WTC11 (cell line): ENCODE measurements at regions not wholly inside any gene's neighbourhood (a gene's known extent, or its start where the extent isn't known, plus 50 kb on each side); places are given as distances from the start of the nearest gene placed in this dataset.

Experiments used
- ATAC-seq: fragments of 200-7000 bp; cut with Tn5 transposase; 2 replicates; pipeline ENCODE4 v1.10.0; 2021; ENCODE audit warnings: mild to moderate bottlenecking, moderate library complexity
- CTCF ChIA-PET: fragments of 300-600 bp; sonication (Branson Sonifier 250); formaldehyde crosslinking; loops from one replicate; lab custom pipeline; 2021; ENCODE audit warnings: antibody characterized with exemption; lab: Charles Lee
- POLR2A ChIA-PET: fragments of 350-600 bp; sonication (Branson Sonifier 250); formaldehyde crosslinking; loops from one replicate; lab custom pipeline; 2021; ENCODE audit warnings: antibody characterized with exemption; lab: Charles Lee
- DNase-seq: peaks from one replicate; pipeline ENCODE4 v3.0.0; 2021; ENCODE audit warnings: low spot score
- H3K27ac Mint-ChIP-seq: 2 replicates; pipeline ENCODE4 v1.8.0; 2021; ENCODE audit warnings: mixed read lengths
- H3K27me3 Mint-ChIP-seq: 2 replicates; pipeline ENCODE4 v1.8.0; 2021; ENCODE audit warnings: low read depth, mild to moderate bottlenecking, moderate library complexity, mixed read lengths
- H3K36me3 Mint-ChIP-seq: 2 replicates; pipeline ENCODE4 v1.8.0; 2021; ENCODE audit warnings: mixed read lengths
- H3K4me1 Mint-ChIP-seq: 2 replicates; pipeline ENCODE4 v1.8.0; 2022; ENCODE audit warnings: mixed read lengths
- H3K4me3 Mint-ChIP-seq: 2 replicates; pipeline ENCODE4 v1.8.0; 2021; ENCODE audit warnings: mild to moderate bottlenecking, moderate library complexity, mixed read lengths
- H3K9me3 Mint-ChIP-seq: 2 replicates; pipeline ENCODE4 v1.8.0; 2021; ENCODE audit warnings: mixed read lengths
- CBFB ChIP-seq: sonication (generic); formaldehyde crosslinking; IDR thresholded peaks from 2 replicates; pipeline ENCODE4 v1.8.1; 2022; ENCODE audit warnings: mild to moderate bottlenecking, low read depth, missing genetic modification reagents
- CREB1 ChIP-seq: sonication (generic); formaldehyde crosslinking; IDR thresholded peaks from 2 replicates; pipeline ENCODE4 v1.8.0; 2023; ENCODE audit warnings: mild to moderate bottlenecking, missing genetic modification reagents
- ELF4 ChIP-seq: sonication (generic); formaldehyde crosslinking; IDR thresholded peaks from 2 replicates; pipeline ENCODE4 v1.8.1; 2022; ENCODE audit warnings: low read depth, mild to moderate bottlenecking, moderate library complexity, missing genetic modification reagents
- FOXP1 ChIP-seq: sonication (generic); formaldehyde crosslinking; IDR thresholded peaks from 2 replicates; pipeline ENCODE4 v1.8.0; 2022; ENCODE audit warnings: missing genetic modification reagents, mild to moderate bottlenecking, moderate library complexity, borderline replicate concordance
- GTF2I ChIP-seq: fragments of 250-450 bp; sonication (Bioruptor Pico); conservative IDR thresholded peaks from 2 replicates; pipeline ENCODE4 v1.4.0; 2021; ENCODE audit warnings: mild to moderate bottlenecking
- MXD4 ChIP-seq: fragments of 250-450 bp; sonication (Bioruptor Pico); IDR thresholded peaks from 2 replicates; pipeline ENCODE4 v1.8.0; 2021; ENCODE audit warnings: mild to moderate bottlenecking, moderate library complexity, borderline replicate concordance
- NR3C1 ChIP-seq: sonication (generic); formaldehyde crosslinking; conservative IDR thresholded peaks from 2 replicates; pipeline ENCODE4 v1.8.1; 2023; ENCODE audit warnings: low read depth, mild to moderate bottlenecking, missing genetic modification reagents
- ZNF219 ChIP-seq: sonication (generic); formaldehyde crosslinking; IDR thresholded peaks from 2 replicates; pipeline ENCODE4 v1.8.0; 2023; ENCODE audit warnings: missing genetic modification reagents, mild to moderate bottlenecking, borderline replicate concordance
- ZNF317 ChIP-seq: sonication (generic); formaldehyde crosslinking; IDR thresholded peaks from 2 replicates; pipeline ENCODE4 v1.8.1; 2023; ENCODE audit warnings: low read depth, mild to moderate bottlenecking, moderate library complexity, missing genetic modification reagents, borderline replicate concordance
- TF ChIP-seq, protein P1 (sequence below): sonication (generic); formaldehyde crosslinking; IDR thresholded peaks from 2 replicates; pipeline ENCODE4 v1.8.0; 2022; ENCODE audit warnings: mild to moderate bottlenecking, missing genetic modification reagents
- TF ChIP-seq, protein P2 (sequence below): sonication (generic); formaldehyde crosslinking; IDR thresholded peaks from 2 replicates; pipeline ENCODE4 v1.8.1; 2022; ENCODE audit warnings: low read depth, missing genetic modification reagents, borderline replicate concordance
- TF ChIP-seq, protein P3 (sequence below): sonication (generic); formaldehyde crosslinking; IDR thresholded peaks from 2 replicates; pipeline ENCODE4 v1.8.0; 2022; ENCODE audit warnings: missing genetic modification reagents
- TF ChIP-seq, protein P4 (sequence below): fragments of 250-450 bp; sonication (Bioruptor Pico); conservative IDR thresholded peaks from 2 replicates; pipeline ENCODE4 v1.9.0; 2021; ENCODE audit warnings: mild to moderate bottlenecking
- TF ChIP-seq, protein P5 (sequence below): fragments of 250-450 bp; sonication (Bioruptor Pico); IDR thresholded peaks from 2 replicates; pipeline ENCODE4 v1.9.0; 2021; ENCODE audit warnings: mild to moderate bottlenecking, borderline replicate concordance
- TF ChIP-seq, protein P6 (sequence below): fragments of 250-450 bp; sonication (Bioruptor Pico); IDR thresholded peaks from 2 replicates; pipeline ENCODE4 v1.9.0; 2021; ENCODE audit warnings: mild to moderate bottlenecking

DNA sequence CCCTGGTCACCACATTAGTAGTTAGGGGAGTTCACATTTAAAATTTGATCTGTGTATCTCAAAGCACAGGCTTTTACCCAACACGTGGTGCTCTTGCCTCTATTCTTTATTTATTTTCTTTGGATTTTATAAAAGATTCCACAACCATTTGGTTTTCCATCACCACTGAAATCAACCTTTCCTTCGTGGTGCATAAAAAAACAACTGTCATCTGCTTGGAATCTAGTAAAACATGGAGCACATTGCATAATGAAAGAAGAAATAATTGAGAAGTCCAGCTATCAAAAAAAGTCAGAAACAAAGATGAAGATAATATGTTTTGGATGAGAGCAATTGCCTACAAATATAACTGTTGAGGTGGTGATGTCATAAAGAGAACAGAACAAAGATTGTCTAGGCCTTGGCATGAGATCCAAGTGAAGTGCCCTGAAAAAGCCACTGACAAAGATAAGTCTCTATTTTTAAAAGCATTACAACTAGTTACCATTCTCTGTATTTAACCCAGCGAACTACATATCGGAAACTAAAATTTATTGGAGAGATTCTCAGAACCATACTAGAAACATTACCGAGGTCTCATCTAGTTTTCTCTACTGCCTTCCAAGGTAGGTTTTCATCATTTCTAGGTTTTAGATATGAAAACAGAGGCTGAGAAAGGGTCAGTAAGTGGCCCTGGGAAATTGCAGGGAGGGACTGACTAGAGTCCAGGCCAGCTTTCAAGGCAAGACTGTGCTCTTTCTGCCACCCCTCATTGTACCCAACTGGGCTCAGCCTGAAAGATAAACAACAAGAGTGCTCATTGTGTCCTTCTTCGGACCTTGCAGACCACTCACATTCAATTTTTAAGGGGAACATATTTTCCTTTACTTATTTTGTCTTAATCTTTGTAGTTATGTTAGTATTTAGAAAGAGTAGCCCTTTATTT, 127.3 kb downstream of the MAD2L1 start:
- Mint-ChIP-seq H3K27ac (0 out of 2 replicates have a peak overlapping the region, but pooled peaks have one; percentile 9), H3K9me3 (no peaks in the 10 kb centered on the region), H3K27me3 (no peaks in the 10 kb centered on the region), H3K4me3 (no peak overlapping the region), H3K36me3 (no peaks in the 10 kb centered on the region), H3K4me1 (no peaks in the 10 kb centered on the region)
- ATAC-seq (no peak), DNase-seq (no peak)
- TF ChIP-seq, protein P1, sequence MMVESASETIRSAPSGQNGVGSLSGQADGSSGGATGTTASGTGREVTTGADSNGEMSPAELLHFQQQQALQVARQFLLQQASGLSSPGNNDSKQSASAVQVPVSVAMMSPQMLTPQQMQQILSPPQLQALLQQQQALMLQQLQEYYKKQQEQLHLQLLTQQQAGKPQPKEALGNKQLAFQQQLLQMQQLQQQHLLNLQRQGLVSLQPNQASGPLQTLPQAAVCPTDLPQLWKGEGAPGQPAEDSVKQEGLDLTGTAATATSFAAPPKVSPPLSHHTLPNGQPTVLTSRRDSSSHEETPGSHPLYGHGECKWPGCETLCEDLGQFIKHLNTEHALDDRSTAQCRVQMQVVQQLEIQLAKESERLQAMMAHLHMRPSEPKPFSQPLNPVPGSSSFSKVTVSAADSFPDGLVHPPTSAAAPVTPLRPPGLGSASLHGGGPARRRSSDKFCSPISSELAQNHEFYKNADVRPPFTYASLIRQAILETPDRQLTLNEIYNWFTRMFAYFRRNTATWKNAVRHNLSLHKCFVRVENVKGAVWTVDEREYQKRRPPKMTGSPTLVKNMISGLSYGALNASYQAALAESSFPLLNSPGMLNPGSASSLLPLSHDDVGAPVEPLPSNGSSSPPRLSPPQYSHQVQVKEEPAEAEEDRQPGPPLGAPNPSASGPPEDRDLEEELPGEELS (CRISPR knock-in tag): no peak
- TF ChIP-seq ZNF219 (CRISPR knock-in tag): no peak
- no peak for TF ChIP-seq GTF2I (CRISPR knock-in tag)
- no peak for TF ChIP-seq MXD4
- TF ChIP-seq, protein P2, sequence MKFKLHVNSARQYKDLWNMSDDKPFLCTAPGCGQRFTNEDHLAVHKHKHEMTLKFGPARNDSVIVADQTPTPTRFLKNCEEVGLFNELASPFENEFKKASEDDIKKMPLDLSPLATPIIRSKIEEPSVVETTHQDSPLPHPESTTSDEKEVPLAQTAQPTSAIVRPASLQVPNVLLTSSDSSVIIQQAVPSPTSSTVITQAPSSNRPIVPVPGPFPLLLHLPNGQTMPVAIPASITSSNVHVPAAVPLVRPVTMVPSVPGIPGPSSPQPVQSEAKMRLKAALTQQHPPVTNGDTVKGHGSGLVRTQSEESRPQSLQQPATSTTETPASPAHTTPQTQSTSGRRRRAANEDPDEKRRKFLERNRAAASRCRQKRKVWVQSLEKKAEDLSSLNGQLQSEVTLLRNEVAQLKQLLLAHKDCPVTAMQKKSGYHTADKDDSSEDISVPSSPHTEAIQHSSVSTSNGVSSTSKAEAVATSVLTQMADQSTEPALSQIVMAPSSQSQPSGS (CRISPR knock-in tag): no peak
- TF ChIP-seq FOXP1 (CRISPR knock-in tag): no peak
- TF ChIP-seq, protein P3, sequence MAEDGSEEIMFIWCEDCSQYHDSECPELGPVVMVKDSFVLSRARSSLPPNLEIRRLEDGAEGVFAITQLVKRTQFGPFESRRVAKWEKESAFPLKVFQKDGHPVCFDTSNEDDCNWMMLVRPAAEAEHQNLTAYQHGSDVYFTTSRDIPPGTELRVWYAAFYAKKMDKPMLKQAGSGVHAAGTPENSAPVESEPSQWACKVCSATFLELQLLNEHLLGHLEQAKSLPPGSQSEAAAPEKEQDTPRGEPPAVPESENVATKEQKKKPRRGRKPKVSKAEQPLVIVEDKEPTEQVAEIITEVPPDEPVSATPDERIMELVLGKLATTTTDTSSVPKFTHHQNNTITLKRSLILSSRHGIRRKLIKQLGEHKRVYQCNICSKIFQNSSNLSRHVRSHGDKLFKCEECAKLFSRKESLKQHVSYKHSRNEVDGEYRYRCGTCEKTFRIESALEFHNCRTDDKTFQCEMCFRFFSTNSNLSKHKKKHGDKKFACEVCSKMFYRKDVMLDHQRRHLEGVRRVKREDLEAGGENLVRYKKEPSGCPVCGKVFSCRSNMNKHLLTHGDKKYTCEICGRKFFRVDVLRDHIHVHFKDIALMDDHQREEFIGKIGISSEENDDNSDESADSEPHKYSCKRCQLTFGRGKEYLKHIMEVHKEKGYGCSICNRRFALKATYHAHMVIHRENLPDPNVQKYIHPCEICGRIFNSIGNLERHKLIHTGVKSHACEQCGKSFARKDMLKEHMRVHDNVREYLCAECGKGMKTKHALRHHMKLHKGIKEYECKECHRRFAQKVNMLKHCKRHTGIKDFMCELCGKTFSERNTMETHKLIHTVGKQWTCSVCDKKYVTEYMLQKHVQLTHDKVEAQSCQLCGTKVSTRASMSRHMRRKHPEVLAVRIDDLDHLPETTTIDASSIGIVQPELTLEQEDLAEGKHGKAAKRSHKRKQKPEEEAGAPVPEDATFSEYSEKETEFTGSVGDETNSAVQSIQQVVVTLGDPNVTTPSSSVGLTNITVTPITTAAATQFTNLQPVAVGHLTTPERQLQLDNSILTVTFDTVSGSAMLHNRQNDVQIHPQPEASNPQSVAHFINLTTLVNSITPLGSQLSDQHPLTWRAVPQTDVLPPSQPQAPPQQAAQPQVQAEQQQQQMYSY (CRISPR knock-in tag): no peak
- ChIA-PET POLR2A (no interaction called here), CTCF (no interaction called here)

DNA sequence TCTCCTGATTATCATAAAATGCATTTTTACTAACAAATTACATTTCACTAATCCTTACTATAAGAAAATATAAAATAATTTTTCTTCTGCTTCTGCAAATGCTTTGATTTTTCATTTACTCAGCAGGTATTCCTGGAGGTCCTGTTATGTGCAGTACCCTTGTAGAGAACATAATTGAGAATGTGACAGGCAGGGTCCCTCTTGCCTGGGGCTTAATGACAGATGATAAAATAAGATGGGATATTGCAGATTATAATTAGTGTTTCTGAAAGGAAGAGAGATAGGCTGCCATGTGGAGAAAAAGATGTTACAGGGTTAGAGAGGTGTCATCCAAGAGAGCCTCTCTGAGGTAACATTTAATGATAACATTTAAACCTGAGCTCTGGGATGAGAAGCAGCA, 128.9 kb downstream of the MAD2L1 start:
- Mint-ChIP-seq H3K4me3 (no peak overlapping the region), H3K4me1 (0 out of 2 replicates have a peak, but pooled peaks cover 3% of the 10 kb centered on the region), H3K36me3 (no peaks in the 10 kb centered on the region), H3K27ac (no peak overlapping the region), H3K27me3 (no peaks in the 10 kb centered on the region), H3K9me3 (no peaks in the 10 kb centered on the region)
- DNase-seq (no peak), ATAC-seq (no peak)
- TF ChIP-seq FOXP1 (CRISPR knock-in tag) (no peak), CBFB (CRISPR knock-in tag) (no peak), ZNF317 (CRISPR knock-in tag) (no peak), CREB1 (CRISPR knock-in tag) (no peak), ELF4 (CRISPR knock-in tag) (no peak), NR3C1 (CRISPR knock-in tag) (no peak)
- TF ChIP-seq, protein P4, sequence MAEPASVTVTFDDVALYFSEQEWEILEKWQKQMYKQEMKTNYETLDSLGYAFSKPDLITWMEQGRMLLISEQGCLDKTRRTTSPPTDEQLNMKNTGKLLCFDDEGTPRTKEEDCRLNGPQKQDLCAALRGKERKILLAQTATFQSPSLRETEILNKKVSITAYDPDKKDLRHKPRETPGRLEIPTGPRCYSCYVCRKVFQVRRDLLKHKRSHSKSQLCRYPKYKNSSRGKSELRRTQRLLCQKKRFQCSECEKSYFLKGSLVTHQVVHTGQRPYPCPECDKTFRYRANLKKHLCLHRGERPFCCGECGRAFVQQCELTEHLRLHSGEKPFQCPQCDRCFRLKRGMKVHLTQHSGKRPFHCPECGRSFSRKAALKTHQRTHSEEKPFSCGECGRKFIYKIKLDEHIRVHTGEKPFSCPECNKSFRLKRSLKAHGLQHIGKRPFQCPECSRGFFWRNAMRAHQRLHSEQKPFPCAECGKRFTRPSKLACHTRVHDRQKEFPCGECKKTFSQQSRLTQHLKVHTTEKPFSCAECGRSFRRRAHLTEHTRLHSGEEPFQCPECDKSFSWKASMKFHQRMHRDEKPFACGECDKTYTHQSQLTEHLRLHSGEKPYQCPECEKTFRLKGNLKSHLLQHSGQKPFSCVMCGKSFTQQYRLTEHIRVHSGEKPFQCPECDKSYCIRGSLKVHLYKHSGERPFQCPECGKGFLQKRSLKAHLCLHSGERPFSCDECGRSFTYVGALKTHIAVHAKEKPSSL: no peak
- TF ChIP-seq, protein P5, sequence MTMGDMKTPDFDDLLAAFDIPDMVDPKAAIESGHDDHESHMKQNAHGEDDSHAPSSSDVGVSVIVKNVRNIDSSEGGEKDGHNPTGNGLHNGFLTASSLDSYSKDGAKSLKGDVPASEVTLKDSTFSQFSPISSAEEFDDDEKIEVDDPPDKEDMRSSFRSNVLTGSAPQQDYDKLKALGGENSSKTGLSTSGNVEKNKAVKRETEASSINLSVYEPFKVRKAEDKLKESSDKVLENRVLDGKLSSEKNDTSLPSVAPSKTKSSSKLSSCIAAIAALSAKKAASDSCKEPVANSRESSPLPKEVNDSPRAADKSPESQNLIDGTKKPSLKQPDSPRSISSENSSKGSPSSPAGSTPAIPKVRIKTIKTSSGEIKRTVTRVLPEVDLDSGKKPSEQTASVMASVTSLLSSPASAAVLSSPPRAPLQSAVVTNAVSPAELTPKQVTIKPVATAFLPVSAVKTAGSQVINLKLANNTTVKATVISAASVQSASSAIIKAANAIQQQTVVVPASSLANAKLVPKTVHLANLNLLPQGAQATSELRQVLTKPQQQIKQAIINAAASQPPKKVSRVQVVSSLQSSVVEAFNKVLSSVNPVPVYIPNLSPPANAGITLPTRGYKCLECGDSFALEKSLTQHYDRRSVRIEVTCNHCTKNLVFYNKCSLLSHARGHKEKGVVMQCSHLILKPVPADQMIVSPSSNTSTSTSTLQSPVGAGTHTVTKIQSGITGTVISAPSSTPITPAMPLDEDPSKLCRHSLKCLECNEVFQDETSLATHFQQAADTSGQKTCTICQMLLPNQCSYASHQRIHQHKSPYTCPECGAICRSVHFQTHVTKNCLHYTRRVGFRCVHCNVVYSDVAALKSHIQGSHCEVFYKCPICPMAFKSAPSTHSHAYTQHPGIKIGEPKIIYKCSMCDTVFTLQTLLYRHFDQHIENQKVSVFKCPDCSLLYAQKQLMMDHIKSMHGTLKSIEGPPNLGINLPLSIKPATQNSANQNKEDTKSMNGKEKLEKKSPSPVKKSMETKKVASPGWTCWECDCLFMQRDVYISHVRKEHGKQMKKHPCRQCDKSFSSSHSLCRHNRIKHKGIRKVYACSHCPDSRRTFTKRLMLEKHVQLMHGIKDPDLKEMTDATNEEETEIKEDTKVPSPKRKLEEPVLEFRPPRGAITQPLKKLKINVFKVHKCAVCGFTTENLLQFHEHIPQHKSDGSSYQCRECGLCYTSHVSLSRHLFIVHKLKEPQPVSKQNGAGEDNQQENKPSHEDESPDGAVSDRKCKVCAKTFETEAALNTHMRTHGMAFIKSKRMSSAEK (CRISPR knock-in tag): no peak
- TF ChIP-seq, protein P6, sequence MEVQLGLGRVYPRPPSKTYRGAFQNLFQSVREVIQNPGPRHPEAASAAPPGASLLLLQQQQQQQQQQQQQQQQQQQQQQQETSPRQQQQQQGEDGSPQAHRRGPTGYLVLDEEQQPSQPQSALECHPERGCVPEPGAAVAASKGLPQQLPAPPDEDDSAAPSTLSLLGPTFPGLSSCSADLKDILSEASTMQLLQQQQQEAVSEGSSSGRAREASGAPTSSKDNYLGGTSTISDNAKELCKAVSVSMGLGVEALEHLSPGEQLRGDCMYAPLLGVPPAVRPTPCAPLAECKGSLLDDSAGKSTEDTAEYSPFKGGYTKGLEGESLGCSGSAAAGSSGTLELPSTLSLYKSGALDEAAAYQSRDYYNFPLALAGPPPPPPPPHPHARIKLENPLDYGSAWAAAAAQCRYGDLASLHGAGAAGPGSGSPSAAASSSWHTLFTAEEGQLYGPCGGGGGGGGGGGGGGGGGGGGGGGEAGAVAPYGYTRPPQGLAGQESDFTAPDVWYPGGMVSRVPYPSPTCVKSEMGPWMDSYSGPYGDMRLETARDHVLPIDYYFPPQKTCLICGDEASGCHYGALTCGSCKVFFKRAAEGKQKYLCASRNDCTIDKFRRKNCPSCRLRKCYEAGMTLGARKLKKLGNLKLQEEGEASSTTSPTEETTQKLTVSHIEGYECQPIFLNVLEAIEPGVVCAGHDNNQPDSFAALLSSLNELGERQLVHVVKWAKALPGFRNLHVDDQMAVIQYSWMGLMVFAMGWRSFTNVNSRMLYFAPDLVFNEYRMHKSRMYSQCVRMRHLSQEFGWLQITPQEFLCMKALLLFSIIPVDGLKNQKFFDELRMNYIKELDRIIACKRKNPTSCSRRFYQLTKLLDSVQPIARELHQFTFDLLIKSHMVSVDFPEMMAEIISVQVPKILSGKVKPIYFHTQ: no peak
- ChIA-PET CTCF (no interaction called here), POLR2A (no interaction called here)
